ENCODE measurements at regions not wholly inside any gene's neighbourhood (a gene's known extent, or its start where the extent isn't known, plus 50 kb on each side); places are given as distances from the start of the nearest gene placed in this dataset.

DNA sequence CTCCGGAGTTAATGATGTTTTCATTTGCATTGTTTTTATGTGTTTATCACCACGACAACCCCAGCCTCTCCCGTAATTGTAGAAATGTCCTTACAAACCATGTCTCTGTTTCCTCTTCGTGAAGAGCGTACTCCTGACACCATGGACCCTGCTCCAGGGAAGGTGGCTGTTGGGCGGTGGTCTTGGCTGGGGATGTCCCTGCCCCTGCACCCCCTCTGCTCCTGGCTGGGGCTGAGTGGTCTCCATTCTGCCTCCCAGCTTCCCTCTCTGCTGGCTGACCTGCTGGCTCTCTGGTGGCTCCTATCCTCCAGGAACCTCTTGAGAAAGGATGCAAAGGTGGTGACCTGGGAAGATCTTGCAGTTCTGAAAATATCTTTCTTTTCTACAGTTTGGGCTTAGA, 81.1 kb downstream of the ASB1 start:
- no peak for TF ChIP-seq EZH2 (IDR thresholded peaks at IDR 0.05; ENCODE audit: insufficient read depth, poor library complexity, severe bottlenecking)
- no peak for TF ChIP-seq EZH2phosphoT487 (IDR thresholded peaks at IDR 0.05; ENCODE audit: insufficient read depth, low read depth)

Measured in GM23248 (cell line).